Endodermal cell (in vitro differentiated cells): ENCODE measurements at regions not wholly inside any gene's neighbourhood (a gene's known extent, or its start where the extent isn't known, plus 50 kb on each side); places are given as distances from the start of the nearest gene placed in this dataset.

Experiments used
- DNase-seq: peaks from one replicate; pipeline ENCODE4 v3.0.0-alpha.2; 2017
- H3K27ac ChIP-seq: 2 replicates; pipeline ENCODE4 v1.5.1; 2013; ENCODE audit warnings: mild to moderate bottlenecking, low read depth, low read length, moderate library complexity
- H3K27me3 ChIP-seq: 2 replicates; pipeline ENCODE4 v1.6.1; 2013; ENCODE audit warnings: mild to moderate bottlenecking, low read length, moderate library complexity; ENCODE audit not compliant: insufficient read depth, control insufficient read depth, poor library complexity, severe bottlenecking
- H3K36me3 ChIP-seq: 2 replicates; pipeline ENCODE4 v1.7.0; 2013; ENCODE audit warnings: mild to moderate bottlenecking, low read length, moderate library complexity; ENCODE audit not compliant: control insufficient read depth, insufficient read depth
- H3K4me1 ChIP-seq: one replicate; pipeline ENCODE4 v1.7.0; 2013; ENCODE audit warnings: low read length; ENCODE audit not compliant: control insufficient read depth, insufficient read depth
- H3K4me3 ChIP-seq: 2 replicates; pipeline ENCODE4 v1.5.1; 2013; ENCODE audit warnings: mild to moderate bottlenecking, low read length, moderate library complexity
- H3K9ac ChIP-seq: 2 replicates; pipeline ENCODE4 v1.6.1; 2013; ENCODE audit warnings: mild to moderate bottlenecking, low read length, moderate library complexity; ENCODE audit not compliant: poor library complexity, severe bottlenecking; ENCODE audit errors: extremely low read depth
- H3K9me3 ChIP-seq: 2 replicates; pipeline ENCODE4 v1.6.1; 2013; ENCODE audit warnings: mild to moderate bottlenecking, low read length, moderate library complexity; ENCODE audit not compliant: control insufficient read depth
- H3K27ac Mint-ChIP-seq: 2 replicates; pipeline ENCODE4 v1.8.0; 2020; ENCODE audit warnings: mixed read lengths
- H3K27me3 Mint-ChIP-seq: 2 replicates; pipeline ENCODE4 v1.8.0; 2021; ENCODE audit warnings: mild to moderate bottlenecking, mixed read lengths; ENCODE audit not compliant: insufficient read depth
- H3K36me3 Mint-ChIP-seq: 2 replicates; pipeline ENCODE4 v1.8.0; 2020; ENCODE audit warnings: low read depth, mixed read lengths
- H3K4me1 Mint-ChIP-seq: 2 replicates; pipeline ENCODE4 v1.8.0; 2020; ENCODE audit warnings: mixed read lengths
- H3K4me3 Mint-ChIP-seq: 2 replicates; pipeline ENCODE4 v1.8.0; 2020; ENCODE audit warnings: mild to moderate bottlenecking, moderate library complexity, mixed read lengths
- H3K9me3 Mint-ChIP-seq: 2 replicates; pipeline ENCODE4 v1.8.0; 2020; ENCODE audit warnings: mild to moderate bottlenecking, mixed read lengths
- WGBS, 2 experiments: methylation state at CpG; one replicate each; pipeline versions ENCODE4 v1.1.5 to v1.1.7; 2013; ENCODE audit warnings: missing lambda C conversion rate in 2 of 2, mixed read lengths in 1 of 2; ENCODE audit not compliant: insufficient coverage in 1 of 2, insufficient read length in 1 of 2; 5-methylcytosine and 5-hydroxymethylcytosine counted together
- TF ChIP-seq, protein P1 (sequence below): fragments of 200-600 bp; sonication (generic); conservative IDR thresholded peaks from 2 replicates; pipeline ENCODE4 v1.5.0; 2021; ENCODE audit warnings: antibody characterized with exemption, mild to moderate bottlenecking

DNA sequence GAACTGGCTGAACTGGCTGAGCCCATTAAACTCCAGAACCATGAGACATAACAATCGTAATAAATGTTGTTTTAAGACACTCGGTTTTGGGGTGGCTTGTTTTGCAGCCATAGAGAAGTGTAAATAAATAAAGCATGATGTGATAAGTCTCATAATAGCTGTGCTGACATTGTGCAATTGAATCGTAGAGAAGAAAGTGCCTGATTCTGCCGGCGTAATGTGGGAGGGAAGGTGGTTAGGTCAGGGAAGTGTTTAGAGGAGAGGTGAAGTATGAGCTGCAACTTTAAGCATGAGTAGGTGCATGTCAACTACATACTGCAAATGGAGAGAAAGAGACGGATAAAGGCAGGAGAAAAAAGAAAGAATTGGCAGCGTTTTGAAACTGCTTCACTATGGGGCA, 217.1 kb downstream of the BLID start:
- Histone ChIP-seq H3K36me3 (no peaks in the 10 kb centered on the region), H3K27me3 (no peaks in the 10 kb centered on the region), H3K9ac (no peak overlapping the region), H3K27ac (no peak overlapping the region), H3K4me1 (no peaks in the 10 kb centered on the region), H3K4me3 (no peak overlapping the region), H3K9me3 (no peaks in the 10 kb centered on the region)
- H3K4me1 Mint-ChIP-seq, result no peaks in the 10 kb centered on the region
- no peaks in the 10 kb centered on the region for H3K27me3 Mint-ChIP-seq
- TF ChIP-seq, protein P1, sequence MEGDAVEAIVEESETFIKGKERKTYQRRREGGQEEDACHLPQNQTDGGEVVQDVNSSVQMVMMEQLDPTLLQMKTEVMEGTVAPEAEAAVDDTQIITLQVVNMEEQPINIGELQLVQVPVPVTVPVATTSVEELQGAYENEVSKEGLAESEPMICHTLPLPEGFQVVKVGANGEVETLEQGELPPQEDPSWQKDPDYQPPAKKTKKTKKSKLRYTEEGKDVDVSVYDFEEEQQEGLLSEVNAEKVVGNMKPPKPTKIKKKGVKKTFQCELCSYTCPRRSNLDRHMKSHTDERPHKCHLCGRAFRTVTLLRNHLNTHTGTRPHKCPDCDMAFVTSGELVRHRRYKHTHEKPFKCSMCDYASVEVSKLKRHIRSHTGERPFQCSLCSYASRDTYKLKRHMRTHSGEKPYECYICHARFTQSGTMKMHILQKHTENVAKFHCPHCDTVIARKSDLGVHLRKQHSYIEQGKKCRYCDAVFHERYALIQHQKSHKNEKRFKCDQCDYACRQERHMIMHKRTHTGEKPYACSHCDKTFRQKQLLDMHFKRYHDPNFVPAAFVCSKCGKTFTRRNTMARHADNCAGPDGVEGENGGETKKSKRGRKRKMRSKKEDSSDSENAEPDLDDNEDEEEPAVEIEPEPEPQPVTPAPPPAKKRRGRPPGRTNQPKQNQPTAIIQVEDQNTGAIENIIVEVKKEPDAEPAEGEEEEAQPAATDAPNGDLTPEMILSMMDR, result no peak
- WGBS, 2 experiments, result 95 to 97% methylated on average over 7 of the region's 7 CpGs
- no peak overlapping the region for H3K27ac Mint-ChIP-seq
- no peak overlapping the region for H3K4me3 Mint-ChIP-seq
- no peaks in the 10 kb centered on the region for H3K9me3 Mint-ChIP-seq
- H3K36me3 Mint-ChIP-seq, result no peaks in the 10 kb centered on the region
- no peak for DNase-seq

DNA sequence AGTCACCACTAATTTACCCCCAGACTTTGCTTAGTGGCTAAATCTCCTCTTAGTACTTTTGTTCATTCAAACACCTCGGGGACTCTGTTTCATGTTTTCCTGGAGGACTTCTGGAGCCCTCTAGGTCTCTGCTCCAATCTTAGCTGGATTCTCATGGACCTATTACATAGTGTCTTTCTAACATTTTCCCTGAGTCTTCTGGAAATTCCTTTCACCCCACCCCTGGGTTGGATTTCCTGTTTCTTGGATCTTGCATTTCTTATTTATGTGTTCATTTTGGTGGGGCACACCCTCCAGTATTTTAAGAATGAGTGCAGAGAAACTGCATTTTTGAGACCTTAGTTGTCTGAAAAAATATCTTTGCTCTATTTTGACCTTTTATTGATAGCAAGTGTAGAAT, 220.1 kb downstream of the BLID start:
- Mint-ChIP-seq H3K4me3 (no peak overlapping the region), H3K4me1 (peaks cover 4% of the 10 kb centered on the region), H3K27me3 (no peaks in the 10 kb centered on the region), H3K9me3 (no peaks in the 10 kb centered on the region), H3K36me3 (no peaks in the 10 kb centered on the region), H3K27ac (no peak overlapping the region)
- no peak for DNase-seq
- no peak overlapping the region for H3K4me3 ChIP-seq
- no peak overlapping the region for H3K9ac ChIP-seq
- no peak overlapping the region for H3K27ac ChIP-seq
- H3K36me3 ChIP-seq, result no peaks in the 10 kb centered on the region
- TF ChIP-seq, protein P1, result no peak
- no peaks in the 10 kb centered on the region for H3K27me3 ChIP-seq
- H3K9me3 ChIP-seq, result no peaks in the 10 kb centered on the region
- WGBS, 2 experiments, result 93% methylated on average over 1 of the region's 1 CpG; no CpG with 5 or more reads in 1 of the 2 experiments
- H3K4me1 ChIP-seq, result no peaks in the 10 kb centered on the region

DNA sequence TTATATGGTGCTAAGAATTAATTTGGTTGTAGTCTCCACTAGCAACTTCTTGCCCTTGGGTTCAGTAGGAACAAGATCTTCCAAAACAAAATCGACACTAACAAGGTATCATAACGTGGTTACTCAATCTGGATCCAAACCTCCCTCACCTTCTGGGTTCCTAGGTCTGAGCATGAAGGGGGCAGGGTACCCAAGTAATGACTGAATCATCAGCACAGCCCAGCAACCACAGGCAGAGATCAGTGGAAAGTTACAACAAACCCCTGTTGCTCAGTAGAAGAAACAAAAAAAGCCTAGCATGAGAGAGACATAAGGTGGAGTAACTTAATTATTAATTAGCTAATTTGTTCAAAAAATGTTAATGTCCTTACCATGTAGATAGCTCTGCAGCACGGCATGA, 221.4 kb downstream of the BLID start:
- Mint-ChIP-seq H3K9me3 (no peaks in the 10 kb centered on the region), H3K4me3 (no peak overlapping the region), H3K27me3 (no peaks in the 10 kb centered on the region), H3K36me3 (no peaks in the 10 kb centered on the region), H3K27ac (no peak overlapping the region), H3K4me1 (peaks cover 4% of the 10 kb centered on the region)
- Histone ChIP-seq H3K4me3 (no peak overlapping the region), H3K27ac (no peak overlapping the region), H3K9me3 (no peaks in the 10 kb centered on the region), H3K36me3 (no peaks in the 10 kb centered on the region), H3K9ac (no peak overlapping the region), H3K27me3 (no peaks in the 10 kb centered on the region), H3K4me1 (no peaks in the 10 kb centered on the region)
- TF ChIP-seq, protein P1, result no peak
- 90% methylated on average over 3 of the region's 3 CpGs; no CpG with 5 or more reads in 1 of the 2 experiments for WGBS, 2 experiments
- DNase-seq, result no peak
